Fibroblast of peridontal ligament (primary cell): ENCODE measurements at regions not wholly inside any gene's neighbourhood (a gene's known extent, or its start where the extent isn't known, plus 50 kb on each side); places are given as distances from the start of the nearest gene placed in this dataset.

Experiments
- DNase-seq: peaks from one replicate; pipeline ENCODE4 v3.0.0-alpha.2; 2010; ENCODE audit errors: extremely low read depth

DNA sequence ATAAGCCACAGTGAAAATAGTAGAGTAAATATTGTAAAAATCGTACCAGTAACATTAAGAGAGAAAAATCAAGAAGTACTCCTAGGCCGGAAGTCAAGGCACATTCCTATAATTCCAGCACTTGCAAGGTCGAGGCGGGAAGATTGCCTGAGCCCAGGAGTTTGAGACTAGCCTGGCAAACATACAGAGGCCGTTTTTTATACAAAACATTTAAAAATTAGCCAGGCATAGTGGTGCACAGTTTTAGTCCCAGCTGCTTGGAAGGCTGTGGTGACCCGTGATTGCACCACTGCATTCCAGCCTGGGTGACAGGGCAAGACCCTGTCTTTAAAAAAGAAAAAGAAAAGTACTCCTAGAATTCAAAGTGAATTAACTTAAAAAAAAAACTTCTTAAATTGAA lies 341.8 kb downstream of the C12orf50 start:
- DNase-seq: peak; percentile 46

DNA sequence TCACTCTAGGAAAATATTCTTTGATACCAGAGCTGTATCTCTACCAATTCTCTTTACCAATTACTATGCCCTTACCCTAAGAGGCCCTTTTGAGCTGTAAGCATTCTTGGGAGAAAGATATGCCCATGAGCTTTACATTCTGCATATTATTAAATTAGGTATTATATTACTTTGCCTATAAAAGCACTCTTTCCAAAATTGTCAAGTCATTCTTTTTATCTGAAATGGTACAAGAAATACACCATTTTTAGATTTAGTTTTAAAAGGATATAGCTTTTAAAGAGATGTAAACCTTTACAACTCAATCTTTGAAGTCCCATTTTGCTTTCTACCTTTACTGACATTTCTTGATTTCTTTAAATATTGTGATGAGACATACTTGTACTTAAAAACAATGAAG lies 343.5 kb downstream of the C12orf50 start:
- DNase-seq: no peak

DNA sequence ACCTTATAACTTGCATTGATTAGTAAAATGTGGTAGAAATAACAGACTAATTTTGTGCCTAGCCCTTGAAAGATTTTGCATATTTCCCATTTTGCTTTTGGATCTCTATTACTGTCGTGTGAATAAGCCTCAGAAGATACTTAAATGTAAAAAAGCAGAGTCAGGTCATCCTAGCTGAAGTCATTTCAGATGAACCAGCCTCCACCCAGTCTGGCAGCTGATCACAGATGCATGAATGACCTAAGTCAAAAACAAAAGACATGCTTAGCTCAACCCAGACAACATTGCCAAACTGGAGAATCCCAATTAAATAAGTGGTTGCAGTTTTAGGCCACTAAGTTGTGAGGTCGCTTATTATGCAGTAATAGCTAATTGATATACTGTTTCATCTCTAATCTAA lies 349.9 kb downstream of the C12orf50 start:
- peak; percentile 31 for DNase-seq

GRCh38 chr12:87678453-87678852 lies 350.7 kb downstream of the C12orf50 start:
- peak; percentile 47 for DNase-seq

DNA sequence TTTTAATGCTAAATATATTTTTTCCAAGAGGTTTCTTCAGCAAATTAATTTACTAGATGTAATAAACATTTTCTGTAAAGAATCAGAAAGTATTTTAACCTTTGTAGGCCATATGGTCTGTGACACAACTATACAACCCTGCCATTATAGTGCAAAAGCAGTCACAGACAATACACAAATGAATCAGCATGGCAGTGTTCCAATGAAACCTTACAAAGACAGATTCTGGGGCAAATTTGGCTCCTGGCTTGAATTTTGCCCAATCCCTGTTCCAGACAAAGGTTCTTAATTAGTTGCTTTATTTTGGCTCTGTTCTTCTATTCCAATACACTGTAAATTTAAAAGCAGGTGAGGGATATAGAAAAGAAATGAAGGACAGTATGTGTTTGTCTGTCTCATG lies 352.5 kb downstream of the C12orf50 start:
- no peak for DNase-seq

- DNase-seq: peak; percentile 31
Measured at GRCh38 chr12:87671757-87672156, 357.4 kb downstream of the C12orf50 start.

GRCh38 chr12:87670448-87670847 lies 358.8 kb downstream of the C12orf50 start:
- no peak for DNase-seq

DNA sequence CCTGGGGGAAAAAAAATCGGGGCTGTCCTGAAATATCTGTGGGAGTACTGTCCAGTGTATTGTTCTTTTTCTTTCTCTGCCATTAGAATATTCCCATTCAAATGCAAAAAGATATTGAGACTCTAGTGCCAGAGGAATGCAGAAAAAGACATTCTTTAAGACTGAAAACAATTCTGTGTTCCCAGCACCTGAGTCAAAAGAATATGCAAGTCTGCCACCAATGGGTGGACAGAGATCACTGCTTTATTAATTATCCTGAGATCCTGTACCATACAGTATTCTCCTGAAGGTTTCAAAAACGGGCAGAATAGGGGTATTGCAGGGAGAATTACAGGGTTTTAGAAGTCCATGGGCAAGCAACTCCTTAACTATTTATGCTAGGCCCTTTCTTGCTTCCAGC lies 361.8 kb downstream of the C12orf50 start:
- DNase-seq: peak; percentile 54

DNA sequence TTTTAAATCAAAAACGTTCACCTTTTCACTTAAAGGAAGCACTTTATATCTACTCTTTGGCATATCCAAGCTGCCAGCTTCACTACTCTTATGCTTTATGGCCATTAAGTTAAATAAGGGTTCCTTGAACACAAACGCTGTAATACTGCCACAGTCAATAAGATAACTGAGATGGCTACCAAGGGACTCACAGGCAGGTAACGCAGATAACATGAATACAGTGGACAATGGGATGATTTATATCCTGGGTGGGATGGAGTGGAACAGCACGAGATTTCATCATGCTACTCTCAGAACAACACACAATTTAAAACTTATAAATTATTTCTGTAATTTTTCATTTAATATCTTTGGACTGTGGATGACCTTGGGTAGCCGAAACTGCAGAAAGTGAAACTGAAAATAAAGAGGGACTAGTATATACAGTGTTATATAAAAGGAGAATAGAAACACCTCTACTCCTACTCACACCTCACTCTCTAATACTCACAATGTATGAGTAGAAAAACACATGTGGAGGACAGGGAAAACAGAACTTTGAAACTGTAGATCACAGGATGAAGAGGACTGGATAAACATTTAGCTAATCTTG lies 367.3 kb downstream of the C12orf50 start:
- peak; percentile 14 for DNase-seq

DNA sequence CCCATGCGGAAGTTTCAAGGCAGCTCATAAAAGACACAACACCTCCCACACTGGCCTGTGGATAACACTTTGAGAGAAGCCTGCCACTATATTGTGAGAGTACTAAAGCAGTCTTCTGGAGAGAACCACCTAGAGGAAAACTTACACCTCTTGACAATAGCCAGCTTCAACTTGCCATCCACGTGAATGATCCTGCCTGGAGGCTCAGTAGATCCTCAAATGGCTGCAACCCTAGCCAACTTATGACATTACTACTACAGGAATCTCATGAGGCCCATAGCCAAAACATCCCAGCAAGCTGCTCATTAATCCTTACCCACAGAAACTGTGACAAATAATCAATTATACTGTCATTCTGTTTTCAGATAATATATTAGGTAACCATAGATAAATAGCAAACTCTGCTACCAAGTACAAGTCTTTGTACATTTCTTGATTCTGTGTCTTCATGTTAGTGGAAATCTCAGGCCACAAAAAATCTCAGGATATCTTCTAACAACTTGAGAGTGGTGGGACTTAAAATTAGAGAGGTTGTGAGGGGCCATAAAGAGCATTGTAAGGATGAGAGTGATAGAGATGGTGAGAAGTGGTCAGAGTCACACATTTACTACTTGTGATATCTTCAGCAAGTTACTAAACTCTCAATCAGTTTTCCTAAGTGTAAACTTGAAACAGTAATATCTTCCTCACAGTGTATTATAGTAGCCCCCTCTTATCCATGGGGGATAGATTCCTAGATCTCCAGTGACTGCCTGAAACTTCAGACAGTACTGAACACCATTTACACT lies 368.0 kb downstream of the C12orf50 start:
- peak; percentile 3 for DNase-seq

- DNase-seq: no peak
Measured at GRCh38 chr12:87660291-87660690, 368.9 kb downstream of the C12orf50 start.

DNA sequence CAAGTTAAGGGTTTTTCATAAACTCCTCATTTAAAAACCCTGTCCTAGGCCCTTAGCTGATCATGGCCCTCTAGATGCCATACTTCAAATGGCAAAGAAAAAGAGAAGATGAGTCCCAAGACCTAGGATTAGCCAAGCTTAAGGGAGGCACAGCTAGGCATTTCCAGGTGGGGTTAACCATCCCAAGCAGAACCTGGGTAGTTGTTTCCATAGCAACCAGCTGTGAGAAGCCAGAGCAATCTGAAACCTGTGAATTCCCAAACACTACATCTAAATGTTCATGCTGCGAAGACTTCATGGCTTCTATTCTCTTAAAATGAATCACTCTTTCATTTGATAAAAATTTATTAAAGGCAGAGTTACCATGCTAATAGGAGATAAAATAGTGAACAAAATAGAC lies 372.9 kb downstream of the C12orf50 start:
- no peak for DNase-seq

- no peak for DNase-seq
Measured at GRCh38 chr12:87651670-87652425, 377.4 kb downstream of the C12orf50 start.

DNA sequence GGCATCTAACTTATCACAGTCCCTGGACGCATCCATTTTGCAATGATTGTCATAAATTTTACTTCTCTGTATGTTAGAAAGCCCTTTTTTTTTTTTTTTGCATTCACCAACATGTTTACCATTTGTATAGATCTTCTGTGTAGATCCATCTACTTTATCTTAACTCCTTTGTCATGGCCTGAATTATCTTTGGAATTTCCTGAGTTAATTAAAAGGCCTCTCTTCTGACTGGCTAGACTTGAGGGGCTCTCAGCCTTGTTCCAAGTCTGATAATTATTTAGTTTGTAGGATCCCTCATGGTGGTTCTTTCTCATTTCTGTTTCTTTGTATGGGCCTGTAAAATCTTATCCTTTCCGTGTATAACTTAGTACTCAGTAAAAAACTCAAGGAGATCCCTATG lies 387.0 kb downstream of the C12orf50 start:
- DNase-seq: no peak

GRCh38 chr12:87618199-87618598 lies 411.0 kb downstream of the C12orf50 start:
- DNase-seq: no peak

GRCh38 chr12:87612996-87613395 lies 416.2 kb downstream of the C12orf50 start:
- DNase-seq: no peak

- DNase-seq: no peak
Measured at GRCh38 chr12:87608321-87608720, 420.9 kb downstream of the C12orf50 start.

DNA sequence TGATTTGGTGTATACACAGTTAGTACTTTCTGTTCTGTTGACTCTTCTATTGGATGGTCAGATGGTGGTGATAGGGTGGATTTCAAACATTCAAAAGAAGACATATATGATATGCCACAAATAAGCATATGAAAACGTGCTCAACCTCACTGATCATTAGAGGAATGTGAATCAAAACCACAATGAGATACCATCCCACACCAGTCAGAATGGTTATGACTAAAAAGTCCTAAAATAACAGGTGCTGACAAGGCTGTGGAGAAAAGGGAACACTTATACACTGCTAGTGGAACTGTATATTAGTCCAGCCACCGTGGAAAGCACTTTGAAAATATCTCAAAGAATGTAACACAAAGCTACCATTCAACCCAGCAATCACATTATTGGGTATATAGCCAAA lies 425.5 kb downstream of the C12orf50 start:
- no peak for DNase-seq

- no peak for DNase-seq
Measured at GRCh38 chr12:87599459-87599858, 429.7 kb downstream of the C12orf50 start.

- DNase-seq: no peak
Measured at GRCh38 chr12:87597114-87597513, 432.1 kb downstream of the C12orf50 start.

GRCh38 chr12:87596636-87597035 lies 432.6 kb downstream of the C12orf50 start:
- peak; percentile 35 for DNase-seq

DNA sequence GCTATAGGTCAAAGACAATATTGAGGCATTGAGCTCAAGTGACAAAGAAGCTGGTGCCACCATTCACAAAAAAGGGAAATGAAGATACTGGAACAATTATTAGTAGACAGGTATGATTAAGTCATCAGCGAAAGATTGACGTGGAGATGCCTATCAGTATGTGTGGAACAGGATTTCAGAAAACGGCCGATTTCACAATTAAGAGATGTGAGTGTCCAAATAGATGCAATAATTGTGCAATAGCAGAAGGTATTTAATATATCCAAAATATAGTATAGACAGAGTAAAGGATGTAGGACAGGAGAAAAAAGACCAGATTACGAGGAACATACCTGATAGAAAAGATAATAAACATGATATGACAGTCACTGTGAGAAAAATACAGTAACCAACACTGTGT lies 433.1 kb downstream of the C12orf50 start:
- no peak for DNase-seq
